Keratinocyte (primary cell): ENCODE measurements at regions not wholly inside any gene's neighbourhood (a gene's known extent, or its start where the extent isn't known, plus 50 kb on each side); places are given as distances from the start of the nearest gene placed in this dataset.

Experiments used
- DNase-seq: peaks from one replicate; pipeline ENCODE4 v3.0.0-alpha.2; 2011; ENCODE audit warnings: low read depth, missing footprints, low spot score
- FAIRE-seq: peaks from 2 replicates; lab custom pipeline; 2011; peaks lifted over from hg19 to GRCh38; lab: Jason Lieb, UNC
- H2AFZ ChIP-seq: 2 replicates; pipeline ENCODE4 v1.6.0; 2012; ENCODE audit warnings: low read length, control low read depth, inconsistent platforms; ENCODE audit not compliant: control insufficient read depth
- H3K27ac ChIP-seq: 2 replicates; pipeline ENCODE4 v1.5.1; 2011; ENCODE audit warnings: low read length; ENCODE audit not compliant: control insufficient read depth, insufficient read depth
- H3K27me3 ChIP-seq: 3 replicates; pipeline ENCODE4 v1.6.0; 2011; ENCODE audit warnings: low read length; ENCODE audit not compliant: control insufficient read depth, insufficient read depth; ENCODE audit errors: extremely low read depth
- H3K36me3 ChIP-seq, 2 experiments: 2 replicates in 1 of 2; 3 replicates in 1 of 2; pipeline ENCODE4 v1.5.1; 2011; ENCODE audit warnings: low read length in 2 of 2, mild to moderate bottlenecking in 1 of 2; ENCODE audit not compliant: control insufficient read depth in 2 of 2, insufficient read depth in 2 of 2; ENCODE audit errors: extremely low read depth in 1 of 2
- H3K4me1 ChIP-seq: 3 replicates; pipeline ENCODE4 v1.5.1; 2011; ENCODE audit warnings: low read length; ENCODE audit not compliant: control insufficient read depth, insufficient read depth; ENCODE audit errors: extremely low read depth
- H3K4me2 ChIP-seq: 3 replicates; pipeline ENCODE4 v1.6.0; 2011; ENCODE audit warnings: low read depth, low read length; ENCODE audit not compliant: control insufficient read depth, insufficient read depth; ENCODE audit errors: extremely low read depth
- H3K4me3 ChIP-seq, 3 experiments: fragments of 200-600 bp in 1 of 3; sonication (generic) in 1 of 3; 2 replicates in 2 of 3; 3 replicates in 1 of 3; pipeline ENCODE4 v1.5.1; 2011 to 2016; ENCODE audit warnings: low read length in 3 of 3, mild to moderate bottlenecking in 3 of 3, control low read depth in 2 of 3, inconsistent platforms in 1 of 3, low read depth in 1 of 3, mixed read lengths in 1 of 3, mixed run types in 1 of 3, moderate library complexity in 1 of 3; ENCODE audit not compliant: control insufficient read depth in 2 of 3, insufficient read depth in 2 of 3; ENCODE audit errors: extremely low read depth in 1 of 3
- H3K79me2 ChIP-seq: 2 replicates; pipeline ENCODE4 v1.6.0; 2012; ENCODE audit warnings: low read length; ENCODE audit not compliant: control insufficient read depth, insufficient read depth
- H3K9ac ChIP-seq: 3 replicates; pipeline ENCODE4 v1.6.0; 2011; ENCODE audit warnings: low read length; ENCODE audit not compliant: control insufficient read depth, insufficient read depth; ENCODE audit errors: extremely low read depth
- H3K9me1 ChIP-seq: 3 replicates; pipeline ENCODE4 v1.6.0; 2011; ENCODE audit warnings: low read length; ENCODE audit not compliant: control insufficient read depth, insufficient read depth; ENCODE audit errors: extremely low read depth
- H3K9me3 ChIP-seq: 2 replicates; pipeline ENCODE4 v1.5.1; 2012; ENCODE audit warnings: low read depth, low read length; ENCODE audit not compliant: control insufficient read depth
- H4K20me1 ChIP-seq: 3 replicates; pipeline ENCODE4 v1.6.0; 2011; ENCODE audit warnings: low read length; ENCODE audit not compliant: control insufficient read depth, insufficient read depth; ENCODE audit errors: extremely low read depth
- EZH2 ChIP-seq: IDR thresholded peaks from one replicate; pipeline ENCODE4 v1.6.1; 2012; ENCODE audit warnings: inconsistent platforms, mild to moderate bottlenecking, low read length, moderate library complexity
- dilution Hi-C: fragments of 300-500 bp; cut with MboI; formaldehyde crosslinking; loops from one replicate; pipeline ENCODE4 v1.7.0; 2020; ENCODE audit warnings: low sequenced_read_pairs; ENCODE audit not compliant: extremely low pct_ligation_motif_present
- TF ChIP-seq, protein P1 (sequence below), 3 experiments: IDR thresholded peaks in 1 of 3; conservative IDR thresholded peaks in 1 of 3; optimal IDR thresholded peaks in 1 of 3; 2 replicates in 2 of 3; 3 replicates in 1 of 3; pipeline versions ENCODE3 to v1.5.1; 2011; ENCODE audit warnings: low read length in 3 of 3, mild to moderate bottlenecking in 3 of 3, moderate library complexity in 2 of 3, control low read depth in 1 of 3, inconsistent platforms in 1 of 3; ENCODE audit not compliant: insufficient read depth in 2 of 3; ENCODE audit errors: extremely low read depth in 1 of 3

DNA sequence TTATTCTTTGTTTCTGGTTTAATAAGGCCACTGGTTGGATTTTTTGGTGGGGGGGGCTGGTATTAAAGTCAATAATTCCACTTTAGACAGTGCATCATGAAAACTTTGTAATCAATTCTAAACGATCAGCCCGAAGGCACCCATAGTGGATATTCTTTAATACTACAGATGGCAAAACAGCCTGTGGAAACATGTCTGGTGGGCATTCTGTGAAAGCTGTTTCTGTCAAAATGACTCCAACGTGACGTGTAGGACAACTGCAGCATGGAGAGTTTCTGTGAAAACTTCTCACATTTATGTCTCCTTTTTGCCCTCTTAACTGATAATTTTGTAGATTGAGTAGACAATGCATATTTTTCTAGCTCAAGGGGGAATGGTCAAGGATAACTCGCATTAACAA lies 185.8 kb upstream of the FLRT2 start:
- Histone ChIP-seq H3K4me2 (no peak overlapping the region), H3K27me3 (no peaks in the 10 kb centered on the region), H3K9me1 (no peaks in the 10 kb centered on the region), H3K9ac (no peak overlapping the region), H3K9me3 (no peaks in the 10 kb centered on the region), H2AFZ (no peak overlapping the region), H3K4me3 (no peak overlapping the region), H3K27ac (no peak overlapping the region), H3K79me2 (no peaks in the 10 kb centered on the region), H3K4me1 (no peaks in the 10 kb centered on the region), H3K36me3 (no peaks in the 10 kb centered on the region), H4K20me1 (no peaks in the 10 kb centered on the region)
- dilution Hi-C loops = no loop called here
- FAIRE-seq (no peak), DNase-seq (no peak)
- TF ChIP-seq, protein P1, sequence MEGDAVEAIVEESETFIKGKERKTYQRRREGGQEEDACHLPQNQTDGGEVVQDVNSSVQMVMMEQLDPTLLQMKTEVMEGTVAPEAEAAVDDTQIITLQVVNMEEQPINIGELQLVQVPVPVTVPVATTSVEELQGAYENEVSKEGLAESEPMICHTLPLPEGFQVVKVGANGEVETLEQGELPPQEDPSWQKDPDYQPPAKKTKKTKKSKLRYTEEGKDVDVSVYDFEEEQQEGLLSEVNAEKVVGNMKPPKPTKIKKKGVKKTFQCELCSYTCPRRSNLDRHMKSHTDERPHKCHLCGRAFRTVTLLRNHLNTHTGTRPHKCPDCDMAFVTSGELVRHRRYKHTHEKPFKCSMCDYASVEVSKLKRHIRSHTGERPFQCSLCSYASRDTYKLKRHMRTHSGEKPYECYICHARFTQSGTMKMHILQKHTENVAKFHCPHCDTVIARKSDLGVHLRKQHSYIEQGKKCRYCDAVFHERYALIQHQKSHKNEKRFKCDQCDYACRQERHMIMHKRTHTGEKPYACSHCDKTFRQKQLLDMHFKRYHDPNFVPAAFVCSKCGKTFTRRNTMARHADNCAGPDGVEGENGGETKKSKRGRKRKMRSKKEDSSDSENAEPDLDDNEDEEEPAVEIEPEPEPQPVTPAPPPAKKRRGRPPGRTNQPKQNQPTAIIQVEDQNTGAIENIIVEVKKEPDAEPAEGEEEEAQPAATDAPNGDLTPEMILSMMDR (optimal IDR thresholded peaks at IDR 0.05 in 1 of 3, IDR thresholded peaks at IDR 0.05 in 1 of 3, conservative IDR thresholded peaks at IDR 0.05 in 1 of 3; ENCODE audit: extremely low read depth in 1 of 3, insufficient read depth in 2 of 3, low read length in 3 of 3) = no peak
- no peak for TF ChIP-seq EZH2

DNA sequence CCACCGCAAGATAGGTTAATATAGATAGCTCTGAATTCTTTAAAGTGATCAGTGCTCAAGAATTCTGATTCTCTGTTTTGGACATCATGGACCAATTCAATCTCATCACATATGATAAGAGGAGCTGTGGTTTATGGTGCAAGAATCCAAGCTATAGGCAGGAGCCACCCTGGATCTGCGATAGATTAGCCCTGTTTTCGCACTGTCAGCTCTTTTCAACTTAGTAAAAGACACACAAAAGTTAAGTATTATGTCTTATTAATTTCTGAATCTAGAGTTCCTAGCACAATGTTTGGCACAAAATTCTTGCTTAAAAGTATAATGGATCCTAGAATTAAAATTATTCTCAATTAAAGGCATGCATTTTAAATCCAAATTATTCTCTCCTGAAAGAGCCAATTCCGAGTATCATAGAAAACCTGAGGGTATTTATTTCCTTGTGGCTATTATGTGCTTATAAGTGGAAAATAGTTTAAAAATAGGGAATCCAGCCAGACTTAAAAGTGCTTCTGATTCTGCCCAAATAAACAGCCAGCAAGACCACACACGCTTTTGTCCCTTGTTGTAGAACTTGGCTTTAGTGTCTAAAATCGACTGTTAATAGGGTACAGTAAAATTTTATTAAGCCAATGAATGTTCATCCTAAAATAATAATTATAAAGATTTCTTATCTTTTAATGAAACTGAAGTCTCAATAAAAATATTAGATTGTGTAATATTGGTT lies 184.9 kb upstream of the FLRT2 start:
- Histone ChIP-seq H3K9me1 (no peaks in the 10 kb centered on the region), H3K9ac (no peak overlapping the region), H3K9me3 (no peaks in the 10 kb centered on the region), H3K4me3 (no peak overlapping the region), H3K4me2 (no peak overlapping the region), H3K79me2 (no peaks in the 10 kb centered on the region), H3K36me3 (no peaks in the 10 kb centered on the region), H3K27ac (no peak overlapping the region), H2AFZ (no peak overlapping the region), H3K4me1 (no peaks in the 10 kb centered on the region), H3K27me3 (no peaks in the 10 kb centered on the region), H4K20me1 (no peaks in the 10 kb centered on the region)
- TF ChIP-seq EZH2 = no peak
- TF ChIP-seq, protein P1 (optimal IDR thresholded peaks at IDR 0.05 in 1 of 3, IDR thresholded peaks at IDR 0.05 in 1 of 3, conservative IDR thresholded peaks at IDR 0.05 in 1 of 3; ENCODE audit: extremely low read depth in 1 of 3, insufficient read depth in 2 of 3, low read length in 3 of 3) = no peak
- DNase-seq = no peak
- dilution Hi-C loops = no loop called here
- no peak for FAIRE-seq
